PC-3 (cell line): ENCODE measurements at regions not wholly inside any gene's neighbourhood (a gene's known extent, or its start where the extent isn't known, plus 50 kb on each side); places are given as distances from the start of the nearest gene placed in this dataset.

Experiments used
- ATAC-seq: fragments of 200-7000 bp; cut with Tn5 transposase; 2 replicates; pipeline ENCODE4 v1.9.1; 2020; ENCODE audit warnings: mild to moderate bottlenecking, moderate library complexity
- BruUV-seq: library from RNA; stranded (reverse); fragments of 400-500 nt; replicated peaks from 2 replicates; lab custom pipeline; 2021; lab: Mats Ljungman, UMichigan
- CTCF ChIA-PET: fragments of 300-600 bp; sonication (Branson Sonifier 250); formaldehyde crosslinking; loops from one replicate; lab custom pipeline; 2022; ENCODE audit warnings: antibody characterized with exemption; lab: Charles Lee
- POLR2A ChIA-PET: fragments of 300-600 bp; sonication (Branson Sonifier 250); formaldehyde crosslinking; loops from one replicate; lab custom pipeline; 2022; ENCODE audit warnings: antibody characterized with exemption; ENCODE audit not compliant: unreplicated experiment; lab: Charles Lee
- DNase-seq: peaks from one replicate; pipeline ENCODE4 v3.0.0-alpha.2; 2015
- H2AFZ ChIP-seq: fragments of 300-600 bp; sonication (generic); 2 replicates; pipeline ENCODE4 v1.6.0; 2016; ENCODE audit warnings: antibody characterized with exemption, low read length
- H3F3A ChIP-seq: fragments of 300-600 bp; sonication (generic); one replicate; pipeline ENCODE4 v1.6.0; 2017; ENCODE audit warnings: antibody characterized with exemption, low read length, control low read depth, mild to moderate bottlenecking; ENCODE audit not compliant: unreplicated experiment
- H3K27ac ChIP-seq: fragments of 300-600 bp; sonication (generic); 2 replicates; pipeline ENCODE4 v1.5.1; 2016; ENCODE audit warnings: mild to moderate bottlenecking, low read length
- H3K27me3 ChIP-seq: fragments of 300-600 bp; sonication (generic); 2 replicates; pipeline ENCODE4 v1.6.1; 2016; ENCODE audit warnings: low read length, mixed read lengths
- H3K36me3 ChIP-seq: fragments of 300-600 bp; sonication (generic); 2 replicates; pipeline ENCODE4 v1.6.1; 2016; ENCODE audit warnings: low read depth, mixed run types, low read length, mixed read lengths
- H3K4me1 ChIP-seq: fragments of 300-600 bp; sonication (generic); 2 replicates; pipeline ENCODE4 v1.5.1; 2016; ENCODE audit warnings: low read length; ENCODE audit not compliant: insufficient read depth
- H3K4me2 ChIP-seq: fragments of 300-600 bp; sonication (generic); 2 replicates; pipeline ENCODE4 v1.6.0; 2016; ENCODE audit warnings: low read length
- H3K4me3 ChIP-seq: fragments of 300-600 bp; sonication (generic); 2 replicates; pipeline ENCODE4 v1.5.1; 2016; ENCODE audit warnings: mild to moderate bottlenecking, low read length, mixed read lengths
- H3K79me2 ChIP-seq: fragments of 300-600 bp; sonication (generic); 2 replicates; pipeline ENCODE4 v1.6.1; 2017; ENCODE audit warnings: low read length, mixed read lengths
- H3K9ac ChIP-seq: fragments of 300-600 bp; sonication (generic); 2 replicates; pipeline ENCODE4 v1.6.0; 2016; ENCODE audit warnings: mild to moderate bottlenecking, low read length
- H3K9me2 ChIP-seq: fragments of 300-600 bp; sonication (generic); replicated peaks from 2 replicates; pipeline ENCODE4 v1.6.1; 2016; ENCODE audit warnings: mixed run types, low read length, mixed read lengths
- H3K9me3 ChIP-seq: fragments of 300-600 bp; sonication (generic); 2 replicates; pipeline ENCODE4 v1.6.1; 2016; ENCODE audit warnings: low read length, mixed read lengths
- H4K20me1 ChIP-seq: fragments of 300-600 bp; sonication (generic); 2 replicates; pipeline ENCODE4 v1.6.1; 2016; ENCODE audit warnings: low read length, mixed read lengths
- CTCF ChIP-seq: fragments of 300-600 bp; sonication (generic); conservative IDR thresholded peaks from 2 replicates; pipeline ENCODE4 v1.5.1; 2017; ENCODE audit warnings: antibody characterized with exemption, low read depth, mild to moderate bottlenecking, low read length
- EZH2 ChIP-seq: fragments of 300-600 bp; sonication (generic); IDR thresholded peaks from one replicate; pipeline ENCODE4 v1.6.1; 2017; ENCODE audit warnings: antibody characterized with exemption, mild to moderate bottlenecking, low read length; ENCODE audit not compliant: unreplicated experiment
- EZH2phosphoT487 ChIP-seq: fragments of 300-600 bp; sonication (generic); IDR thresholded peaks from 2 replicates; pipeline ENCODE4 v1.6.1; 2018; ENCODE audit warnings: mild to moderate bottlenecking, antibody characterized with exemption, low read length, borderline replicate concordance
- intact Hi-C: fragments of 100-400 bp; cut with micrococcal nuclease; formaldehyde crosslinking; loops from 2 replicates; pipeline ENCODE4 v1.9.0; 2023

GRCh38 chr2:21406386-21406785 lies 282.6 kb downstream of the TDRD15 start:
- DNase-seq (no peak), ATAC-seq (no peak)
- no peaks in the 10 kb centered on the region for H3K4me1 ChIP-seq
- no peaks in the 10 kb centered on the region for H3K27me3 ChIP-seq
- H3K4me3 ChIP-seq: no peak overlapping the region
- H4K20me1 ChIP-seq: no peaks in the 10 kb centered on the region
- CTCF ChIA-PET: no interaction called here
- no peaks in the 10 kb centered on the region for H3K9me2 ChIP-seq
- no peaks in the 10 kb centered on the region for H3F3A ChIP-seq
- no peak overlapping the region for H2AFZ ChIP-seq
- no peak overlapping the region for H3K4me2 ChIP-seq
- BruUV-seq: no TSS peak
- TF ChIP-seq EZH2: no peak
- no peak for TF ChIP-seq CTCF
- TF ChIP-seq EZH2phosphoT487: no peak
- H3K27ac ChIP-seq: no peak overlapping the region
- no peaks in the 10 kb centered on the region for H3K79me2 ChIP-seq
- H3K9ac ChIP-seq: no peak overlapping the region
- POLR2A ChIA-PET: no interaction called here
- H3K9me3 ChIP-seq: no peaks in the 10 kb centered on the region
- H3K36me3 ChIP-seq: no peaks in the 10 kb centered on the region
- intact Hi-C loops: no loop called here

- no peaks in the 10 kb centered on the region for H4K20me1 ChIP-seq
- no peak overlapping the region for H3K4me3 ChIP-seq
- no peaks in the 10 kb centered on the region for H3K79me2 ChIP-seq
- intact Hi-C loops: no loop called here
- POLR2A ChIA-PET: no interaction called here
- H3K4me1 ChIP-seq: no peaks in the 10 kb centered on the region
- no peak overlapping the region for H3K4me2 ChIP-seq
- no peaks in the 10 kb centered on the region for H3K36me3 ChIP-seq
- no TSS peak for BruUV-seq
- H3K27ac ChIP-seq: no peak overlapping the region
- H3K9me2 ChIP-seq: no peaks in the 10 kb centered on the region
- no peak for DNase-seq
- TF ChIP-seq CTCF (no peak), EZH2 (no peak), EZH2phosphoT487 (no peak)
- no peak for ATAC-seq
- no peaks in the 10 kb centered on the region for H3K27me3 ChIP-seq
- H3K9me3 ChIP-seq: no peaks in the 10 kb centered on the region
- H3F3A ChIP-seq: no peaks in the 10 kb centered on the region
- no peak overlapping the region for H2AFZ ChIP-seq
- CTCF ChIA-PET: no interaction called here
- H3K9ac ChIP-seq: no peak overlapping the region
Measured at GRCh38 chr2:21406911-21407310, 283.1 kb downstream of the TDRD15 start.

GRCh38 chr2:21407851-21408250 lies 284.1 kb downstream of the TDRD15 start:
- no peak overlapping the region for H2AFZ ChIP-seq
- no peak overlapping the region for H3K9ac ChIP-seq
- no peak overlapping the region for H3K4me2 ChIP-seq
- no TSS peak for BruUV-seq
- no peaks in the 10 kb centered on the region for H3K4me1 ChIP-seq
- DNase-seq (no peak), ATAC-seq (no peak)
- no peaks in the 10 kb centered on the region for H3K27me3 ChIP-seq
- CTCF ChIA-PET: no interaction called here
- no peaks in the 10 kb centered on the region for H3K9me2 ChIP-seq
- H3K79me2 ChIP-seq: no peaks in the 10 kb centered on the region
- H3F3A ChIP-seq: no peaks in the 10 kb centered on the region
- intact Hi-C loops: no loop called here
- no peak overlapping the region for H3K4me3 ChIP-seq
- H4K20me1 ChIP-seq: no peaks in the 10 kb centered on the region
- POLR2A ChIA-PET: no interaction called here
- 0 out of 2 replicates have a peak, but pooled peaks cover 5% of the 10 kb centered on the region for H3K9me3 ChIP-seq
- H3K36me3 ChIP-seq: no peaks in the 10 kb centered on the region
- no peak overlapping the region for H3K27ac ChIP-seq
- TF ChIP-seq EZH2 (no peak), CTCF (no peak)
